Transverse colon (tissue), 4 donors: ENCODE measurements at regions not wholly inside any gene's neighbourhood (a gene's known extent, or its start where the extent isn't known, plus 50 kb on each side); places are given as distances from the start of the nearest gene placed in this dataset.
A peak's percentile ranks its signal among the peaks of the same experiment; 100 is the strongest.

Source experiments
- DNase-seq: peaks from one replicate; pipeline ENCODE4 v3.0.0-alpha.2; 2019
- H3K27ac ChIP-seq, 4 donors: fragments of 200-600 bp; sonication (generic); 2 replicates each; pipeline ENCODE4 v1.5.1; 2016 to 2018; ENCODE audit warnings: inconsistent platforms in 4 of 4
- H3K27me3 ChIP-seq: fragments of 200-600 bp; sonication (generic); 2 replicates; pipeline ENCODE4 v1.5.1; 2017; ENCODE audit warnings: inconsistent platforms
- H3K36me3 ChIP-seq, 4 donors: fragments of 200-600 bp; sonication (generic); 2 replicates each; pipeline ENCODE4 v1.5.1; 2017 to 2019; ENCODE audit warnings: inconsistent platforms in 4 of 4
- H3K4me1 ChIP-seq, 4 donors: fragments of 200-600 bp; sonication (generic); 2 replicates each; pipeline ENCODE4 v1.5.1; 2017 to 2020; ENCODE audit warnings: inconsistent platforms in 4 of 4
- H3K4me3 ChIP-seq, 4 donors: fragments of 200-600 bp; sonication (generic); 1 replicate in 1 of 4; 2 replicates in 3 of 4; pipeline versions ENCODE4 v1.5.1 to v1.6.1; 2017 to 2019; ENCODE audit warnings: inconsistent platforms in 4 of 4
- H3K9me3 ChIP-seq, 2 donors: fragments of 200-600 bp; sonication (generic); 2 replicates each; pipeline ENCODE4 v1.5.1; 2017 to 2019; ENCODE audit warnings: inconsistent platforms in 2 of 2
- CTCF ChIP-seq, 5 experiments: fragments of 200-600 bp in 3 of 5; fragments of 450-650 bp in 2 of 5; sonication (generic) in 3 of 5; IDR thresholded peaks; 1 replicate in 2 of 5; 2 replicates in 3 of 5; pipeline ENCODE4 v1.5.1; 2016 to 2017; ENCODE audit warnings: antibody characterized with exemption in 5 of 5, inconsistent platforms in 3 of 5, mild to moderate bottlenecking in 2 of 5, moderate library complexity in 1 of 5
- EP300 ChIP-seq: sonication (generic); formaldehyde crosslinking; IDR thresholded peaks from one replicate; pipeline ENCODE4 v1.6.1; 2017; ENCODE audit warnings: antibody characterized with exemption, low read depth
- POLR2A ChIP-seq: fragments of 450-650 bp; IDR thresholded peaks from one replicate; pipeline ENCODE4 v1.6.1; 2016; ENCODE audit warnings: antibody characterized with exemption, mild to moderate bottlenecking, moderate library complexity
- POLR2AphosphoS5 ChIP-seq, 3 donors: sonication (generic); formaldehyde crosslinking; IDR thresholded peaks; one replicate each; pipeline ENCODE4 v1.6.1; 2016; ENCODE audit warnings: antibody characterized with exemption in 3 of 3
- WGBS, 2 donors: methylation state at CpG; one replicate each; pipeline ENCODE4 v1.1.5; 2018; ENCODE audit warnings: low coverage in 1 of 2; 5-methylcytosine and 5-hydroxymethylcytosine counted together
- in situ Hi-C, 4 donors: fragments of 200-750 bp; cut with MboI; loops; one replicate each; pipeline versions ENCODE4 v1.15.0 to v1.15.1; 2017; ENCODE audit warnings: low sequenced_read_pairs in 3 of 4, low pct_ligation_motif_present in 1 of 4, low pct_unique_long_range_greater_than_20kb in 1 of 4
- intact Hi-C: fragments of 100-400 bp; cut with DNase I; formaldehyde crosslinking; loops from one replicate; pipeline ENCODE4 v1.15.1; 2023; ENCODE audit warnings: low total_unique reads

GRCh38 chr12:21993438-21993981 lies 52.3 kb upstream of the ABCC9 start:
- Histone ChIP-seq H3K27me3 (no peaks in the 10 kb centered on the region), H3K27ac (no peak overlapping the region), H3K4me3 (no peak overlapping the region), H3K36me3 (no peaks in the 10 kb centered on the region), H3K4me1 (peaks cover 0 to 7% (median 1%) of the 10 kb centered on the region in 4 donors), H3K9me3 (no peaks in the 10 kb centered on the region)
- TF ChIP-seq EP300 (no peak), POLR2A (no peak), POLR2AphosphoS5 (IDR thresholded peaks at IDR 0.05) (no peak)
- in situ Hi-C loops, result loop anchor here in 1 of 4 donors (10.0 kb wide), 1 partner anchor 299 kb away; no protein-coding TSS in a partner anchor
- intact Hi-C loops, result no loop called here
- DNase-seq, result no peak
- WGBS, 2 donors, result 56 to 87% methylated on average over 1 to 2 of the region's 2 CpGs

- H3K4me3 ChIP-seq, result no peak overlapping the region
- in situ Hi-C loops (loop anchor here in 1 of 4 donors (10.0 kb wide), 1 partner anchor 298 kb away; no protein-coding TSS in a partner anchor), intact Hi-C loops (no loop called here)
- H3K36me3 ChIP-seq, result no peaks in the 10 kb centered on the region
- DNase-seq, result peak; percentile 35
- no peak for TF ChIP-seq EP300
- no peak for TF ChIP-seq POLR2A
- no peak for TF ChIP-seq POLR2AphosphoS5 (IDR thresholded peaks at IDR 0.05)
- TF ChIP-seq CTCF (IDR thresholded peaks at IDR 0.05), result no peak
- WGBS, 2 donors, result 43 to 50% methylated on average over 1 to 3 of the region's 3 CpGs
- H3K27ac ChIP-seq, result no peak overlapping the region
- H3K4me1 ChIP-seq, result peaks cover 0 to 7% (median 1%) of the 10 kb centered on the region in 4 donors
- no peaks in the 10 kb centered on the region for H3K27me3 ChIP-seq
- no peaks in the 10 kb centered on the region for H3K9me3 ChIP-seq
These were observed 51.6 kb upstream of the ABCC9 start for GRCh38 chr12:21992823-21993222.

DNA sequence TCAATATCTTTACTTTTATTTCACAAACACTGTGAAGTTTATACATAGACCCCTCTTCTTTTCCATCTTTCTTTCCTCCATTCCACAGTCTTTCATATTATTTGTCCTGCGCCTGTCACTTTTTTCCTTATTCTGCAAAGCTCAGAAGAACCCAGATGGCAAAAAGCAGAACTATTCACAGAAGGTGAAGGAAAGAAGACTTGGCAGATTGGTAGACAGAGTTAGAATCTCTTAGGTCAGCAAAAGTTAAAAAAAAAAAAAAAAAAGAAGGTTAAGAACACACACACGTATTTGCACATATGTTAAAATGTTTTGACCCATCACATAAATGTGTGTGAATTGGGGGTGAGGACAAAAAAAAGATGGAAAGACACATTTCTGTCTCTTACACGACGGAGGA lies 50.3 kb upstream of the ABCC9 start:
- intact Hi-C loops, result no loop called here
- no peaks in the 10 kb centered on the region for H3K27me3 ChIP-seq
- 68 to 80% methylated on average over 4 of the region's 4 CpGs for WGBS, 2 donors

More for the DNA sequence above, 50.3 kb upstream of the ABCC9 start:
- H3K4me3 ChIP-seq, result no peak overlapping the region
- H3K27ac ChIP-seq, result no peak overlapping the region
- in situ Hi-C loops, result loop anchor here in 1 of 4 donors (10.0 kb wide), 1 partner anchor 297 kb away; no protein-coding TSS in a partner anchor
- H3K4me1 ChIP-seq, result peaks cover 0 to 7% (median 1%) of the 10 kb centered on the region in 4 donors
- no peaks in the 10 kb centered on the region for H3K36me3 ChIP-seq
- TF ChIP-seq POLR2AphosphoS5 (IDR thresholded peaks at IDR 0.05) (no peak), CTCF (IDR thresholded peaks at IDR 0.05) (no peak), EP300 (no peak), POLR2A (no peak)
- H3K9me3 ChIP-seq, result no peaks in the 10 kb centered on the region
- no peak for DNase-seq
